DMS 273 treated with DMSO at 0.1 percent for 48 hours (cell line): ENCODE measurements at regions not wholly inside any gene's neighbourhood (a gene's known extent, or its start where the extent isn't known, plus 50 kb on each side); places are given as distances from the start of the nearest gene placed in this dataset.
"Not testable (repeated sequence)": the region's sequence is repeated elsewhere in the genome, so short reads cannot be mapped to it uniquely, and the experiment has no call there.

Source experiments
- DNase-seq: peaks from one replicate; lab custom pipeline; 2025; lab: John Stamatoyannopoulos, UW

- DNase-seq, result no peak
Observed at GRCh38 chr15:62412686-62413085, 247.6 kb upstream of the C2CD4B start.

DNA sequence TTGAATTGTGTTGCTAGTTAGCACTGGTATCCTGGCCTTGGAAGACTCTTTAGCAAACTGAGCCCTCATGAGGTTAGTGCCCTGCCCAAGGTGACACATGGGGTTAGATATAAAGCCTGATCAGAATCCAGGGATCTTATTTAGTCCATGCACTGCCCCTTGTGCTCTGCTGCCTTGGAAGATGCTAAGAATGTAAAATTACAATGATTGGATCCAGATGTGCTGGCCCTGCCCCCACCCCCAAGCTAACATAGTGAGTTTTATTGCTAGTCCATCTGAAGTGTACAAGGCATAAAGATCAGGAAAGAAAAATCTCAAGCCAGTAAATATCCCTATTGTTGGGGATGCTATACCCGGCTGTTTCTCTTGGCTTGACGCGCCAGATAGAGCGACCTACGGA is 248.1 kb upstream of the C2CD4B start:
- DNase-seq, result no peak

- no peak for DNase-seq
Observed at GRCh38 chr15:62413786-62414185, 248.7 kb upstream of the C2CD4B start.

DNA sequence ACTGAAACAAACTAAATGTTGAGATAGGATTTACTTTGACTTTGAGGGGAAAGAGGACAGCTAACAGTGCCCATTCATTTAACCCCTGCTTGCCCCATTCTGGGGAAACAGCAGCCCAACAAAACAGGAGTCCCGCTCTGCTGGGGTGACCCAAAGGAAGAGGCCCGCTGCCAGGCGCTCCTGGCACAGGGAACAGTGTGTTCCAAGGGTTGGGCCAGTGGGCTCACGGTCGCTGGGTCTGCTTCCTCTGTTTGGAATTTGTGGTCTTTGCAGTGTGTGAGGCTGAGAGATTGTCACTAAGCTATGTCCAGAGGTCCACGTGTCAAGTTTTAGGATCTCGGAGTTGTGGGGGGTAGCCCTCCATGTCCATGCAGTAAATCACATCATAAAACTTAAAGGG is 250.4 kb upstream of the C2CD4B start:
- DNase-seq, result no peak

DNA sequence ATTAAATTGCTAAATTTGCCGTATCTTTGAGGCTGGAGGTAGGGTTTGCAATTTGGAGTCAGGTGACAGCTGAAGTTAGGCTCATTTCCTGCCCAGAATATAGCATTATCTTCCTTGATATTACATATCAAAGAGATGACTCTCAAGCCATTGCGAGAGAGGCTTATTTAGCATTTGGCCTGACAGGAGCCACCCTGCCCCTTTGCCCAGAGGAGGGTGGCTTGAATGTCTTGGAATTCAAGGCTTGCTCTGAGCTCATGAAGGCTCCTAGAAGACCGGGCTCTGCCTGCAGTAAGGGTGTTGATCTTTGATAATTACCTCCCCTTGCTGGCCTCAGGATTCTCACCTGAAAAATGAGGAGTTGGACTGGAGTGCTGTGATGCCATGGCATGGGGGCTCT is 251.4 kb upstream of the C2CD4B start:
- DNase-seq, result no peak

- no peak for DNase-seq
Observed at GRCh38 chr15:62417439-62417838, 252.4 kb upstream of the C2CD4B start.

GRCh38 chr15:62418496-62418895 is 253.4 kb upstream of the C2CD4B start:
- not testable (repeated sequence) for DNase-seq

DNA sequence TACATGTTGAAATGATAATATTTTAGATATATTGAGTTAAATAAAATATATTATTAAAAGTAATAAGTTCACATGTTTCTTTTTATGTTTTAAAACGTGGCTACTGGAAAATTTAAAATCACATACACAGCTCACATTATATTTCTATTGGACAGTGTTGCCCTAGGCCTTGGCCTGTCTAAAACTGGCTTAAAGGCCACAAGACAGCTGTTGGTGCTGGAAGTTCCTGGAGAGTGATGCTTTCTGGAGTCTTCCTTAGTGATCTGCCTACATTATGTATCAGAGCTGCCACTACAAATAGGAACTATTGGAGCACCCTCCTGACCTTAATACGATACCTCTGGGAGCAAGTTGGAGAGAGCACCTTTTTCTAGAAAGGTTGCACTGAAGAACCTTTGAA is 254.1 kb upstream of the C2CD4B start:
- no peak for DNase-seq

GRCh38 chr15:62420371-62420770 is 255.3 kb upstream of the C2CD4B start:
- not testable (repeated sequence) for DNase-seq

DNA sequence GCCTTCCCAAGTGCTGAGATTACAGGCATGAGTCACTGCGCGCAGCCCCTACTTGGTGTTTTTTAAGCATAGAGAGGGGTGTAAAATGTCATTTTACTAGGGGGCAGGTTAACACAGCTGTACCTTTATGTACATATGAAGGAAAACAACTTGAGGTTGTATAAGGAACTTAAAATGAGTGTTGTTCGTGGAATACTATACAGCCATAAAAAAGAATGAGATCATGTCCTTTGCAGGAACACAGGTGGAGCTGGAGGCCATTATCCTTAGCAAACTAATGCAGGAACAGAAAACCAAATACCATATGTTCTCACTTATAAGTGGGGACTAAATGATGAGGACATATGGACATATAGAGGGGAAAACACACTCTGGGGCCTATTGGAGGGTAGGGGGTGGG is 256.2 kb upstream of the C2CD4B start:
- no peak for DNase-seq

DNA sequence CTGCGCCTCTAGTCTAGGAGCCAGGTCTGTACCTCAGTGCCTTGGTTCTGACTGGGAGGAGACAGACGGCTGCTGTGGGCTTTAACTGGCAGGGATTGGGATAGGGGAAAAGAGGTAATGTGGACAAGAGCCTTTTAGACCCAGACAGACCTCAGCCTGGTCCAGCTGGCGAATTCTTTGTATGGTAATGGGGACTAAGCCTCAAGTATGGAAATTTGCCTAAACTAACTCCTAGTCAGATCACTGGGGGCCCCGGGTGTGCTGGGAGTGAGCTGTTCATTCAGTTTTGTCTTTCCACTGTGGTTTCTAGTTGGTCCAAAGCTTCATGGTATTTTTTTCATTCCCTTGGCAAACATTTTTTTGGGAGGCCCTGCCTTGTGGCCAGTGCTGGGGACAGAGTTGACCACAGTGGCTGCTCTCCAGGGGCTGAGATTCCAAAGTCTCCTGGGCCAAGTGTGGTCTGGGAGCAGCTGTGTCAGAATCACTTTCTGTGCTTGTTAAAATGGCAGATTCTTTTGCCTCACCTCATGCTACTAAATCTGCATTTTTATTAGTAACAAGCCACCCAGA is 261.4 kb upstream of the C2CD4B start:
- no peak for DNase-seq

DNA sequence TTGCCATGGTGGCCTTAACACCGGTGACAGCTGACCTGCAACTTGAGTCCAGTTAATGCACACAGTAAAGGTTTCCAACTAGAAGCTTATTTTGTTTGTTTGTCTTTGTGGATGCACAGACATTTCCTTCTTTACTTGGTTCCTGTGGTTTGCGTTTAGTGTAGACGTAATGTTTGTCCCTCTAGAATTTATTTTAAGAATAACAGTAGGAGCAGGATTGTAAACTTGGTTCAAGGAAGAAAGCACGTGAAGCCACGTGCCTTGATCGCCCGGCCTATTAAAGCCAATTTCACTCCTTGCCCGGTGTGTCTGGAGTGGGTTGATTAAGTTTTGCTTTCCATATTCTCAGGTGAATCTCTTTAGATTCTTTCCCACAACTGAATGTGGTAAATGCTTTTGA is 263.2 kb upstream of the C2CD4B start:
- no peak for DNase-seq

DNA sequence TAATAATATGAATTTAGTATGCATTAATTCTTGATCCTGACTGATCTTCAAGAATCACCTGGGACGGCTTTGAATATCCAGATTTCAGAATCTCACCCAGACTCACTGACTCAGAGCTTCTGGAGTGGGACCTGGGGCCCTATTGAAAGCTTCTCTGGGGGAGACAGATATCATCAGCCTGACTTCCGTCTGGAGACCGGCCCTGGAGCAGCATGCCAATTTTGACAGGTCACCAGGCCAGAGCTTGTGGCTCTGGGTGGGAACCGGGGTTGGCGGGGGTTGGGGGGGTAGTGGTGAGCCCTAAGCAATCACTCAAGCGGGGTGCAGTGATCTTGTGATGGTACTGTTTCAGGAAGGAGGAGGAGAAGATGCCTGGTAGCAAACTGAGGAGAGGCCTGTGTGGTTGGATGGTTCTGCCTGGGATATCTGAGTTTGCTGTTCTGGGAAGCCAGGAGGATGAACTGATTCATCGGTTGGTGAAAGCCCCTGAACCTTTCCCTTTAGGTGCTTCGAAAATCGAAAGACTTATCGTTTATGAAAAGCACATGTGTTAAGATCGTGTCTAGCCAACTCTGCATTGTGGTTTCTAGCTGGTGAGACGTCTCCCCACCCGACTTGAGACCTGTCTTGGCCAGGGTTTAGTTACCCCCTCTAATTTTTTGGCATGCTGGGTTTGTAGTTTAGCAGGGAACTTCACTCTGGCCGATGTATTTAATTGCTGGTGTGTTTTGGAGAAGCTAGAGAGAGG is 263.9 kb upstream of the C2CD4B start:
- no peak for DNase-seq

- no peak for DNase-seq
Observed at GRCh38 chr15:62430056-62430455, 265.0 kb upstream of the C2CD4B start.

DNA sequence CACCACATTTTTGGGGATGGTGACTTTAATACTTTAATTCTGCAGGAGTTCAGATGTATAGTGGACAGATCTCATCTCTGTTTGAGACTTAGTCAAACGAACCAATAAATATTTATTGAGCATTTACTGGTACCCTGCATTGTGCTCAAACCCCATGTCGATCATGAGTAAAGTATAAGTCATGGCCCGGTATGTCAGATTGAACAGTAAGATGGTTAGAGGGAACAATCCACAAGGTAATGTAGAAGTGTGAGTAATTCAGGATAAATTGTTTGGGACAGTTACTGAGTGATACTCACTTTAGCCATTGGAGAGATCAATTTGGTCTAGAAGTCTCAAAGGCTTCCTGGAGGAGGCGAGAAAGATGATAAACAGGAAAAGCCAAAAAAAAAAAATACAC is 265.5 kb upstream of the C2CD4B start:
- DNase-seq, result no peak

DNA sequence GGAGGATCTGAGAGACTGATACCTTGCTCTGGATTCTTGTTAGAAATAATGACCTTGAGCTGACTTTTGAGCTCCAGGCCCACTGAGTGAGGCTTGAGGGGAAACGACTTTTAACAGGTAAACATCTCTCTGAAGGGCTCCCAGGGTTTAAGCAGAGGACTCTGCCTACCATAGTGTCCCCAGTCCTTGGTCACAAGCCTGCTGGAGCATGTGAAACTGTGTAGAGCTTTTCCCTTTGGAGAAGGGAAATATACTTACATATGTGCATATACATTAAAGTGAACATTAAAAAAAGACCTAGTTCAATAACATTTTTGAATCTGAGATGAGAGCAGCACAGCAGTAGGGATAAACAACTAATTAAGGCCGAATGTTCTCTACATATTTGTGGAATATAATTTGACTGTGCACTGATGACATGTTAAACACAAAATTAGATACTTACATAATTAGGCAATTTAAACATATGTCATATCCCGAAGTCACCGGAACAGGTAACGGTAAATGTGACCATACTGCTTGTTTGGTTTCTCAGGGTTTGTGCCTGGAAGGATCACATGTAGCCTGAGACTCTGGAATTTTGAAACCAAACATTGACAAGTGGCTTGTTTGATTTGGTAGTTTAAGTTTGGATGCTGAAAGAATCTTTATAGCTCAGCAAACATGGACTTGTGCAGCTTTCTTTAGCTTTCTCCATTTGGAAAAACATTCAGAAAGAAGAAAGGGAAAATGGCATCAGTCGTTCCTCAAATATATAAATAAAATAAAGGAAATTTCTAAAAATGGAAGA is 266.1 kb upstream of the C2CD4B start:
- DNase-seq, result no peak

- no peak for DNase-seq
Observed at GRCh38 chr15:62431817-62432216, 266.7 kb upstream of the C2CD4B start.

DNA sequence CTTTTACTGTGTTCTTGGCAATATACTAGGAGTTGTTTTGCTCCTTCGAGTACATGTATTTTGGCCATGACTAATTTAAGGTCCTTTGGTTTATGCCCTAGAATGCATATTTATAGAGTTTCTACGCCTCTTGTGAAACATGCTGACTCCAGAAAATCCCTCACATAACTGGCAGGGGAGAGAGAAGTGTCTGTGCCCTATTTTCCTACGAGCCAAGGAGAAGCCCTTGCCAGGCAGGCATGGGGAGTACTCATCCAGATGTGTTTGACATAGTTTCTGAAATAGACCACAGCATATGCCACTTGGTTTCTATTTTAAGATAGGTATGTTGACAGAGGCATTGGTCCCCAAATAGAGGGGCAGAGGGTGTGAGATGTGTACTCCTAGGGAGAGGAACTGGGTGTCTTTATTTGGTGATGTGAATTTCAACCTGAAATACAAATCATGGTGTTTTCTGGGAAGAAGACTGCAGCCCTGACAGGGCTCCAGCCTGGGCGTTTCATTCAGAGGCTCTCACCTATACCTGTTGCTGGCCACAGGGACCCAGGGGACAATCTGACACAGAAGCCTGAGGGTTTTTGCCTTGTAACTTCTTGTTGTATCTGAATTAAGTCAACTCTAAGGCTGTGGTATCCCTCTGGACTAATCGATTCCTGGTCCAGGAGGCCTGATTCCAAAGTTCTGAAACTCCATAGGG is 267.8 kb upstream of the C2CD4B start:
- no peak for DNase-seq

GRCh38 chr15:62436235-62436634 is 271.1 kb upstream of the C2CD4B start:
- DNase-seq, result no peak

DNA sequence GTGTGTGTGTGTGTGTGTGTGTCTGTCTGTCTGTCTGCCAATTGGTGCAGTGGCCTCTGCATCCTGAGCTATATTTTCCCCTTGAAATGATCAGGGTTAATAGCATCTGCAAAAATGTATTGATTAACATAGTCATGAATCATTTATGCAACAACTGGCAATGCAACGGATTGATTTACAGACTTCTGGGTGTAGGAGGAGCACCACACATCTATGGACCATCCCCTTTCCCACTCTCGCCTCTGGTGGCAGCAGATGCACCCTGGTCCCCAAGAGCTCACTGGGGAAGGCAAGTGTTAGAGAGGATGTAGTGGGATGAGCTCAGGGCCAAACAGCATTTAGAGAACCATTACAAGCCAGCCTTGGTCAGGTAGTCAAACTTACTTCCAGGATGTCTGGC is 272.7 kb upstream of the C2CD4B start:
- no peak for DNase-seq

DNA sequence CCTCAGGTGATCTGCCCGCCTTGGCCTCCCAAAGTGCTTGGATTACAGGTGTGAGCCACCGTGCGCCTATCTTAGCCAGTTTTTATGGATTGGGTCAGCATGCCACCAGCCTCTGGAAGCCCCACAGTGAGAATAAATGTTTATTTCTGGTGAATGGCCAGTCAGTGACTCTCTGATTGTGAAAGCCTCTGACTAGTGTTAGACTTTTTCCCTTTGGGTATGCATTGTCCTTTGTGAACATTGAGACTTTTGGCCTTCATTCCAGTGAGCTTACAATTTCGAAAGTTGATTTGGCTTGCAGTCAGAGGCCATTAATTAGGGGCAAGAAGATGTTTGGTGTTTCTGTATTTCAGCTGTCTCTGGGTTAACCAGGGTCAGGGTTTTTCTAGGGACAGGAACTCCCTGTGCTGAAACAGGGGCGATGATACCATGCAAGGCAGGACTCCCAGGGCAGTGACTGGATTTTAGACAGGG is 274.5 kb upstream of the C2CD4B start:
- DNase-seq, result no peak

GRCh38 chr15:62440362-62441105 is 275.4 kb upstream of the C2CD4B start:
- no peak for DNase-seq
